HEK293 (cell line): ENCODE measurements at regions not wholly inside any gene's neighbourhood (a gene's known extent, or its start where the extent isn't known, plus 50 kb on each side); places are given as distances from the start of the nearest gene placed in this dataset.

ENCODE experiments used
- PBX3 ChIP-seq: sonication (generic); formaldehyde crosslinking; IDR thresholded peaks from 2 replicates; pipeline ENCODE4 v1.8.1; 2022; ENCODE audit warnings: mild to moderate bottlenecking, moderate library complexity, missing genetic modification reagents
- ZNF510 ChIP-seq: fragments of 450-650 bp; formaldehyde crosslinking; IDR thresholded peaks from 2 replicates; pipeline ENCODE4 v1.5.1; 2018; ENCODE audit warnings: mild to moderate bottlenecking, missing genetic modification characterization, missing biosample characterization; ENCODE audit not compliant: insufficient replicate concordance
- ZNF76 ChIP-seq: fragments of 450-650 bp; formaldehyde crosslinking; IDR thresholded peaks from 2 replicates; pipeline ENCODE4; 2016; ENCODE audit warnings: low read depth, missing biosample characterization, missing genetic modification characterization, borderline replicate concordance

GRCh38 chr5:24732184-24732583 lies 87.4 kb upstream of the CDH10 start:
- TF ChIP-seq ZNF510 (tag by site-specific recombination) (no peak), ZNF76 (no peak), PBX3 (no peak)
